Astrocyte of the cerebellum (primary cell): ENCODE measurements at regions not wholly inside any gene's neighbourhood (a gene's known extent, or its start where the extent isn't known, plus 50 kb on each side); places are given as distances from the start of the nearest gene placed in this dataset.

Experiments used
- DNase-seq: peaks from one replicate; pipeline ENCODE4 v3.0.0-alpha.2; 2011; ENCODE audit warnings: low read depth
- H3K4me3 ChIP-seq: 2 replicates; pipeline ENCODE4 v1.5.1; 2011; ENCODE audit warnings: mild to moderate bottlenecking, low read depth, low read length, moderate library complexity
- CTCF ChIP-seq: IDR thresholded peaks from 2 replicates; pipeline ENCODE4 v1.5.1; 2012; ENCODE audit warnings: low read length, low read depth, moderate library complexity, mild to moderate bottlenecking; ENCODE audit errors: missing control alignments
- in situ Hi-C: cut with HindIII; loops from 2 replicates; pipeline ENCODE4 v1.10.0; 2017; ENCODE audit warnings: low sequenced_read_pairs

GRCh38 chr4:19408490-19408889, 843.2 kb upstream of the SLIT2 start:
- no peak for DNase-seq
- in situ Hi-C loops: no loop called here
- TF ChIP-seq CTCF: no peak
- H3K4me3 ChIP-seq: no peak overlapping the region

GRCh38 chr4:19406789-19407188, 844.9 kb upstream of the SLIT2 start:
- TF ChIP-seq CTCF: no peak
- no peak for DNase-seq
- in situ Hi-C loops: no loop called here
- no peak overlapping the region for H3K4me3 ChIP-seq

- in situ Hi-C loops: no loop called here
- no peak for TF ChIP-seq CTCF
- no peak overlapping the region for H3K4me3 ChIP-seq
- DNase-seq: no peak
Observed at GRCh38 chr4:19403786-19404370, 847.8 kb upstream of the SLIT2 start.

GRCh38 chr4:19402581-19403065, 849.1 kb upstream of the SLIT2 start:
- no peak for DNase-seq
- TF ChIP-seq CTCF: no peak
- H3K4me3 ChIP-seq: no peak overlapping the region
- in situ Hi-C loops: no loop called here

GRCh38 chr4:19401301-19402080, 850.2 kb upstream of the SLIT2 start:
- no peak for TF ChIP-seq CTCF
- DNase-seq: no peak
- in situ Hi-C loops: no loop called here

GRCh38 chr4:19400820-19401219, 850.9 kb upstream of the SLIT2 start:
- TF ChIP-seq CTCF: no peak
- DNase-seq: no peak
- in situ Hi-C loops: no loop called here
- no peak overlapping the region for H3K4me3 ChIP-seq

More at GRCh38 chr4:19401301-19402080, 850.2 kb upstream of the SLIT2 start:
- H3K4me3 ChIP-seq: no peak overlapping the region
